ENCODE measurements at regions not wholly inside any gene's neighbourhood (a gene's known extent, or its start where the extent isn't known, plus 50 kb on each side); places are given as distances from the start of the nearest gene placed in this dataset.

DNA sequence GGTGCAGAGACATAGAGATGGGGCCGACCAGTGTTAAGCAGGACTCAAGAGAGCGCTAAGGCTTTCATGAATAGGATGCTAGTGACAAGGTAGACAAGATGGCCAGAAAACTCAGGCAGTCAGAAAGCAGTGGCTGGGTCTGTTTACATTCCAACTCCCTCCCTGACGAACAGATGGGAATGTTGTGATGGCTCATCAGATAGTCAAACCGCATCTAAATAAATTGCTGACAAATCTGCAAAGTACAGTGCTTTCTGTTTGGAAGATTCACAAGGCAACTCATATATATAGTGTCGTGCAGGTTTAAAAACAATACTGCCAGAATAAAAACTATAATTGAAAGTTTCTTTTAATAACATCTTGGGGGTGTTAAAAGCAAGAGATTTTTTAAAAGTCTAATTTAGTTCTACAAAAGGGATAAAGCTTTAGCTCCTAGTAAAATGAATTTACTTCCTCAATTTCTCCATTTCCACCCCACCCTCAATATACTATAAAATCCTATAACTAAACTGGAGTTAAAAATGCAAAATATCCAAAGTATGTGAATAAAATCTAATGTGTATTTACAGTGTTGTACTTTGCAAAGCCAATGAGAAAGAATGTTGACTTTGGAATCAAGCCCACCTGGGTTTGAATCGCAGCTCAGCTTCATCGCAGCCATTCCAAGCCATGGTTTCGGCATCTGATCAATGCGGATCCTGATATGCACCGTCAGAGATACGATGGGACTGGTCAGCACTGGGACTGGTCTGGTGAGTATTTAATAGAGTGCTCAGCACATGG, 247.3 kb upstream of the PDE10A start:
- DNase-seq = no peak

DNA sequence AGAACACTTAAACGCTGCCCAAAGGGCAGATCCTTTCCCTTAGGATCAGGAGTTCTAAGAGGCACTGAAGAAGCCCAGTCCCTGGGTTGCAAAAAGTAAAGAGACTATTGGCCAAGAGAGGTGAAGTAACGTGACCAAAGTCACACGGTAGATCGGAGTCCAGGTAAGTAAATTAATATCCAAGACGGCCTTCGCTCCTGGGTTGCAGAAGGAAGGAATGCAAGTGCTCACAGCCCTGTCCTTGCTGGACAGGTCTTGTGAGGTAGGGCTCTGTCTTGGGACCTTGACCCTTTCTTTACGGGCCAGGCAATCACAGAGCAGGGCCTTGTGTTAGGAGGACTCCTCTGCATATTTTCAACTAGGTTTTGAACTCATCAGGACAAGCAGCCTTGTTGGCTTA, 243.7 kb upstream of the PDE10A start:
- DNase-seq = no peak

DNA sequence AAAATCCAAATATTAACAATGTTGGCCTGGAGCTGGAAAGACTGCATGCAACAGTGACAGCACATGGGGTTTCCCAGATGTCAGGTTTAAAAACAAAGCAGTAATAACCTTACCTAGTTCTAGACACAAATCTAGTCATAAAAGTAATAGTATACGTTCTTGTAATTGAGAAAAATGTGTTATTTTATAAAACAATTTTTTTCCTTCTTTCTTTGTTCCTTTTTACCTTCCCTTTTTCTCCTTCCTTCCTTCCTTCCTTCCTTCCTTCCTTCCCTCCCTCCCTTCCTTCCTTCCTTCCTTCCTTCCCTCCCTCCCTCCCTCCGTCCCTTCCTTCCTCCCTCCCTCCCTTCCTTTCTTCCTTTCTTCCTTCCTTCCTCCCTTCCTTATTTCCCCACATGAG, 242.7 kb upstream of the PDE10A start:
- no peak for DNase-seq

DNA sequence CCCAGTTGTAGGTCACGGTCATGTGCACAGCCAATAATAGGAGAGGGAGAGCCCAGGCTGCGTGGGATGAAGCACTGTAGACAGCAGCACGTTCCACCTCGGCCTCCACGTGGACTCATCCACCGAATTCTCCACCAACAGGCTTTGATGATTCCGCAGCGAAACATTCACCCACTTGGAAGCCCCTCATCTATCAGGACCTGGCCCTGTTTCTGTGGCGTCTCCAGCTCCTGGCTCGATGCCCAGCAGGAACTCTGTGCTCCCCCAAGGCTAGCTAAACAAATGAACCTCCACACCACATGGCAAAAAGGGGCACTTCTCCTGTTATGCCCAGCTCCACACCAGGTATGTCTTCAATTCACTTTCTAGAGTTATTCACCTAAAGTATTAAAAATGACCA, 237.9 kb upstream of the PDE10A start:
- no peak for DNase-seq

DNA sequence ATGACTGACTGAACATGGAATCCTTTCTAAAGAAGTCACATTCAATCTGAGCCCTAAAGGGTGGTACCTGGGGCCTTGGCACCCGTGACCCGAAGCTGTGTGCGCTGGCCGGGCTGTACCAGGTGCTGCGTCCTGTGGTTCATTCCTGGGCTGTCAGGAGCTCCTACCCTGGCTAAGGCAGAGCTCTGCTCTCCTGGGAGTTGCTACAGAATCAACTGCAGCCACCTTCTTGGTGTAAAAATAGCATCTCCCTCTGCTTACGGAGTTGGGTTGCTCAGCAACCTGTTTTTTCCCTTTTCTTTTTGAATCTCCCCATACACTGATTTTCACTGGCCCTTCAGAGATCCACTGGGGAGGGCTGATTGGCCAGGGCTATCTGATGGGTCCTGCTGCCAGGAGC, 236.6 kb upstream of the PDE10A start:
- no peak for DNase-seq

DNA sequence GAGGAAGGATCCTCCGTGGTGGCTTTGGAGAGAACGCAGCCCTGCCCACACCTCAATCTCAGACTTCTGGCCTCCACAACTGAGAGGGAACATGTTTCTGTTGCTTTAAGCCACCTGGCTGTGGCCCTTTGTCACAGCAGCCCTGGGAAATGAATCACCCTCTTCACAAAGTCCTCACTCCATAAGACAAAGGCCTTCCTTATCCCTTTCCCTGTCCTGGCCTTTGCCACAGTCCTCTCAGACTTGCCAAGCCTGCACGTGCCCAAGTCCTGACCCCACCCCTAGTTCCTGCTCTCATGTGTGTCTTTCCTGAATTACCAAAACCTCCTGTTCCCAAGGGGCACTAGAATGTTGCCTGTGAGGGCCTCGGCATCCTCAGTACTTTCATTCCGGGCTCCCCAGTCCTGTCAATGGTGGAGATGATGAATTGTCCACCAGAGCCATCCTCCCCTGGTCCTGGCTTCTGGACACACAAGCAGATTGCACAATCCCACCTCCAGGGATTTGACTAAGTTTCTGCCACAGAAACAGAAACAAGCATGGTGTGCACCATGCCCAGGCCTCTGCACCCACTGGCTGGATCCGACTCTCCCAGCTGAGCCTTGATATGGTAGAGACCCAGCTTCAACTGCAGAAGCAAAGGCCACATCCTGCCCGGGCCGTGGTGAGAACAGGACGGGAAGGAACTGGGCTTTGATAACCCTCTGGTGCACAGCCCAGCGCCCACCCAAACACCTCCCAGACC, 232.6 kb upstream of the PDE10A start:
- DNase-seq = no peak

DNA sequence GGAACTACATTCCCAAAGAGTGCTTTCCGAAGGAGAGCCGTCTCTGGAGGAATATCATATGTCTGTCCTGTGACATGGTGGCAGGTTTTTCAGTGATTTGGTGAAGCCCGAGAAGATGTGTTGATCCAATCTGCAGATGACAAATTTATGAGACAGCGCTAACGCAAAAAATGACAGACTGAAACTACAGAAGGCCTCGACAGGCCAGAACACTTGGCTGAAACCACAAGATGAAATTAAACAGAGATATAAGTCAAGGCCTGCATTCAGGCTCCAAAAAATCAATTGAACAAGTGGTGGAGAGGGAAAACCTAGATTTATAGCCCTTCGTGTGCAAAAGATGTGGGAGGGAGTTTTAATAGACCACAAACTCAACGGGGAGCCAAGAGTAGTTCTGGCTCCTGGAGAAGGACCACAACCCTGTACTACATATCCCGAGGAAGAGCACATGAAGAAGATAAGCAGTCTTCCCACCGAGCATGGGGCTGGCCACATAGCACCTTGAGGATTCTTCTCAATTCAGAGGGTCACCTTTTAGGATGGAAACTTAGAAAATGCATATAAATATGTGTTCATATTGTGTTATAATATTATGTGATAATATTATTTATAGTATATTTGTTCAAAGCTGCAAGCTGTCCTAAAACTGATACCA, 231.3 kb upstream of the PDE10A start:
- no peak for DNase-seq

DNA sequence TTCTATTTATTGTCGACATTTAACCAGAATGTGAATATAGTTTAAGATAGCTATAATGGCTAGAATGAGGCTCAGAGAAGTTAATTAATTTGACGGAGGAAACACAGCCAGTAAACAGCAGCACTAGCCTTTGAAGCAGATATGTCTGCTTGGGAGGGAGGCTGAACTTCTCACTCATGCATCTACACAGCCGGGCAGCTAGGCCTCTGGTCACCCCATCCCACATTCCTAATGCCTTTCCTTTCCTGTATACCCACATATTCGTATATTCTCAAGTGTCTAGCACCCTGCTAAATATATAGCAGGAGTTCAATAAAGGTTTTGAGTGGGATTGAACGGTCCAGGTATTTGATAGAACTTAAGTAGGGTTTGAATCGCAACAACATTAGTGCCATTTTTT, 230.4 kb upstream of the PDE10A start:
- DNase-seq = no peak

DNA sequence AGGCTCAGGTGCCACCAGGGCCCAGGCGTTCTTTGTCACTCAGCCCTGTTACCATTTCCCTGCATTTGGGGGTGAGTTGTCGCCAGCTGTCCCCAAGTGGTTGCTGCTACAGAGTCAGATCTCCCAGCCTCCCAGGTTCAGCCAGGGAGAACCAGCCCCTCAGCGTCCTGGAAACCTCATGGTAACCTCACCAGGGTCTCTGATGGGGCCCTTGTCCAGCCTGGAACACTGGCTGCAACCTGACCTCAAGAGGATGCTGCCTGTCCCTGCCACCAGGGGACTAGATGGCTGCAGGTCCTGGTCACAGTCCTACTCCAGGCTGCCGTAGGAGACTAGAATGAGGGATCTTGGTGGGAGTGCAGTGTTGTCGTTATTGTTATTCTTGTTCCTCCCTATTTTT, 228.3 kb upstream of the PDE10A start:
- no peak for DNase-seq

DNA sequence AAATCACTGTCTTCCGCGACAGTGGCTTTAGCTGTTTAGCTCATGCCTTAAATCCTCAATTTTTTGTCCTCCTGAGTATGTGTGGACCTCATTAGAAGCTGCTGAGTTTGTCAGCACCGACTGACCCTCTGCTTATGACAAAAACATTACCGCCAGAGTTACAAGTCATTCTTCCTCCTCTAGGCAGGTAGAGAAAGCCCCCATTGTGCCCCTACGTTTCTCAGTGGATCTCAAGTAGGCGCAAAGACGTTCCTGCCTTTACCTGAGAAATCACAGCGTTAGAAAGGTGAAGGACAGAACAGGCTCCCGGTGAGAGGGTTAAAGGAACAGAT, 227.3 kb upstream of the PDE10A start:
- no peak for DNase-seq

DNA sequence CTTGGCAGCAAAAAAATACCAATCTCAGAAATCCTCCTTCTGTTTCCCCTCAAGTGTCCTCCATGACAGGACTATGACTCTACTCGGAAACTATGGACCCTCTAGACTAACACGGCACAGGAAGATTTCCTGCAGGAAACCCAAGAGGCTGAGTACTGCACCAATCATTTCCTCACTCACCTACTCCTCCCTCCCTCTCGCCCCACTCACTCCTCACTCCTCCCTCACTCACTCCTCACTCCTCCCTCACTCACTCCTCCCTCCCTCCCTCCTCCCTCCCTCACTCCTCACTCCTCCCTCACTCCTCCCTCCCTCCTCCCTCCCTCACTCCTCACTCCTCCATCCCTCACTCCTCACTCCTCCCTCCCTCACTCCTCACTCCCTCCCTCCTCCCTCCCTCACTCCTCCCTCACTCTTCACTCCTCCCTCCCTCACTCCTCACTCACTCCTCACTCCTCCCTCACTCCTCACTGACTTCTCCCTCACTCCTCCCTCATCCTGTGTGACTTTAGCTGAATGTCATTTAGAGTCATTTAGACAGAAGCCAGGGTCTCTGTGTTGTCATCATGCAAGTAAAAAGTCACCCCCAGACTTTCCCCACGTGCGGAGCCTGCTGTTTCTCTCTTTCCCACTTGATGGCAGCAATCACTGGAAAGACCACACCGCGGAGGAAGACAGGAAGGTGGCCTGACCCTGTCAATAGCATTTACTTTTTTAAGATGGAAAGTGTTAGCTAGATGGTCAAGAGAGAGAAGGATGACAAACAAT, 226.8 kb upstream of the PDE10A start:
- peak; percentile 45 for DNase-seq

DNA sequence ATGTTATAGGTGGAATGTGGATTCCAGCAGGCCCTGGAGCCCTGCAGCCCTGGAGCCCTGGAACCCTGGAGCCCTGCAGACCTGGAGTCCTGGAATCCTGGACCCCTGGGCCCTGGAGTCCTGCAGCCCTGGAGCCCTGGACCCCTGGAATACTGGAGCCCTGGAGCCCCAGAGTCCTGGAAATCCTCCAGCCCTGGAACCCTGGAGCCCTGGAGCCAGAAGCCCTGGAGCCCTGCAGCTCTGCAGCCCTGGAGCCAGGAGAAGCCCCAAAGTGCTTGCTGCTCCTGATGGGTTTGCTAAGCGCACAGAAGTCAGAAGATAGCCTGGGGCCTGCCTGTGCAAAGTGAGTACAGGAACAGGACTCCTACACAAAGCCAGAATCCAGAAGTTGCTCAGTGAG, 223.1 kb upstream of the PDE10A start:
- DNase-seq = no peak

DNA sequence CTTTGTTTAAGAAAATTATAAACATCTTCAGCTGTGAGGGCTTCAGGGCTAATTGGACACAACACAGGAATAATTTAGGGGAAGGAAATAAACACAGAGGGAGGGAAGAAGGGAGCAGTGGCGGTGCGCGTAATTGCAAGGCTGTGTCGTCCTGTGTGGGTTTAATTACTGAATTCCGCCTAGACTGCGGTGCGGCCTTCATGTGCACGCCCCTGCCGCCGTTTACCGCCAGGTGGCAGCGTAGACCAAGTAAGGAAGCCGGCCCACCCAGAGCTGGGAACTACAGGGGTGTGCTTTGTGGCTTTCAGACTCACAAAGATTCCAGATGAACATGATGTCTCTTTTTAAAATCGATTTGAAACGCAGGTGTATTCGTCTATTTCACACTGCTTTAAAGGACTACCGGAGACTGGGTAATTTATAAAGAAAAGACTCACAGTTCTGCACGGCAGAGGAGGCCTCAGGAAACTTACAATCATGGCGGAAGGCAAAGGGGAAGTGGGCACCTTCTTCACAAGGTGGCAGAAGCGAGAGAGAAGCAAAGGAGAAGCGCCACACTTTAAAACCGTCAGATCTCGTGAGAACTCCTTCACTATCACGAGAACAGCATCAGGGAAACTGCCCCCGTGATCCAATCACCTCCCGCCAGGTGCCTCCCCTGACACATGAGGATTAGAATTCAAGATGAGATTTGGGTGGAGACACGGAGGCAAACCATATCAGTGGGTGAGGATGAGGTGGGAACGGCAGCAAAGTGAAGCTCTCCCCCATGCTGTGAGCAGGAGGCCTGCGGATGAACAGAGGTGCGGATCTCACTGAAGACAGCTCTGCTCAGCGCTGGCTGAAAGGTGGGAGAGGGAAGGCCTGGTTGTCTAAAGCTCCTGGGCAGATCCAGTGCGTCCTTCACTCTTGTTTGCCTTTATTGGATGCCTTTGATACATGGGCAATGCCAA, 222.0 kb upstream of the PDE10A start:
- DNase-seq = peak; percentile 57

DNA sequence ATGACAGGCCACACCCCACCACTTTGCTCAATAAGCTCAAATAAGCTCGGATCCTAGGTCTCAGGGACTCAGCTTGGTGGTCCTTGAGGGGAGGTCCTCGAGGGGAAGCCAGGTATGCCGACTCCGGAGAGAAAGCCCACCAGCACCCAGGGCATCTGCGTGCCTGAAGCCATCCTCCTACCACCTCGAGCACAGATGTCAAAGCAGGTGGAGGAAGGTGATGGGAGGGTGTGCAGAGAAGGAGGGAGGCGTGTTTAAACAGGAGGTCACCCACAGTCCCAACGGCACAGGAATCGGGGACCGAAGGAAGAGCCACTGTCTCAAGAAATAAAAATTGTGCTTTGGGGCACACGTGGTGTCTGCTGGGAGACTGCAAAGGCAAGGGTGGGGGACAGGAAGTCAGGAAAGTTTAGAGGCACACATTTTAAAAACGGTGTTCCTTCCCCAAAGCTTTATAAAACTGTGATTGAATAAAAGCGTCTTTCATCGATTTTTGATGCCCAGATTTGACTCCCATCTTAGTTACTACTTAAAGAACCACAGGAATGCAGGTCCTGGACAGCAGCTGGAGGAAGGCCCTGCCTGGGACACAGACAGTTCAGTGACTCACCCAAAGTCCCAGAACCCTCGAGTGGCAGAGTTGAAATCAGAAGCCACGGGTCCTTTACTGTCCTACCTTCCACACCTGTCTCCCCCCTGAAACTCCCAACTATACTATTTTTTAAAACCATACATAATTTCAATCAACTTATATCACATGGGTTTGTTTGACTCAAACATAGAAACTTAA, 221.0 kb upstream of the PDE10A start:
- no peak for DNase-seq

DNA sequence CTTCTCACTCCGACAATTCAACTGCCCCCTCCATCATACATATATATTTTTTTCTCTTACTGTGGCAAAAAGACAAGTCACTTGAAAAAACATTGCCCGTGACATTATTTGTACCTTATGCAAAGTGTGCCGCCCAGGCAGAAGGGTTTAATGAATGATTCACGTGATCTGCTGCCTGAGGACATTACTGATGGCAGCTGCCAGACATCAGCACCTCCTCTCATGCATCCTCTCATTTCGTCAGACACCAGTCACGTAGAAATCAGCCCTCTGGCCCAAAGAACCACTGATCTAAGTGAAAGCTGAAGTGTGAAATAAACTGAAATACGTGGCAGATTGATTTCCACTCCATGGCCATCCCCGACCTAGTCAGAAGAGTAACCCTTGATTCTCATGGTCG, 218.8 kb upstream of the PDE10A start:
- no peak for DNase-seq

DNA sequence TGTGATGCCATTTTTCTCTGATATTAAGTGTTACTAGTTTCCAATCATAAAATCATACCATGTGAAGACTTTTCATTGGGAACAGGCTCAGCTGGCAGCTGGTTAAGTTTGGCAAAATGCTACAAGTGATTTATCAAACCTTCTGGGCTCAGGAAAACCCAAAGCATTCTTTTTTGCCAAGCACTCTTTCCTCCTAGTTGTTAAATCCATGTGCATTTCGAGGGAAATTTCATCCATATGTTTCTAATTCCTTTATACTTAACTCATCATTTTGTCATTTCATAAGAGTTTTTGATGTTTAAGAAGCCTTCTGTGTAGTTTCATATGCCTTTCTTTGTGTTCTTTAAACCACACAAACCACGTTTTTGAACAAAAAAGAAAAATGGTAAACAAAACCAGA, 217.6 kb upstream of the PDE10A start:
- DNase-seq = no peak

DNA sequence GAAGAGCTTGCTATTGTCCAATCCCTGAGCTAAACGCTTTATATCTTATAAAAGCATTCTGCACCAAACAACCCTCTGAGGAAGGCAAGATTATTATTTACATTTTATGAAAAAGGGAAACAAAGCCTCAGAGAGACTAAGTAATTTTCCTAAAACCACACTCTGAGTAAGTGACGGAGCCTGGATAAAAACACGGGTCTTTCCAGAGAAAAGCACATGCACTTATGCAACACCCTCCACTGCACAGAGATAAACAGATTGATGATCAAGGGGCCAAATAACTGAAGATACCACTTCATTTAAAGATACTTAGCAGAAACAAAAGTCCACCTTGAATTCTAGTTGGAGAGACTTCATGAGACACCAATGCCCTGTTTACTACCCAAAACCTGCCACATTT, 214.7 kb upstream of the PDE10A start:
- DNase-seq = no peak

DNA sequence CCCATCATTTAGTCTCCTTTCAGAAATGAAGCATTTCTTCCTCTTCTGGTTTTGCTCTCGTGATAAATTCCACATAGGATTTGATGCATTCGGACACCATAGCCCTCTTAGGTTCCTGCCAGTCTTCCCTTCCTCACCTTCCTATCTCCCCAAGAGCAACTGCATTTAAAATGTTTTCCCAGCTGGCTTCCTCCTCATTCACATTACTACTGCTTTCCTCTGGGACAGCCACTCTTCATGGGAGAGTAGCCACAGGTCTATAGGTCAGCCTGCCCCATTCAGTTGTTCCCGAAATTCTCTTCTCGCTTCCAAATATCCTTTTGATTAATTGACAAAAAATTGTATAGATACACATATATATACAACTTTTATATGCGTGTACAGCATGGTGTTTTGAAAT, 214.2 kb upstream of the PDE10A start:
- DNase-seq = no peak

DNA sequence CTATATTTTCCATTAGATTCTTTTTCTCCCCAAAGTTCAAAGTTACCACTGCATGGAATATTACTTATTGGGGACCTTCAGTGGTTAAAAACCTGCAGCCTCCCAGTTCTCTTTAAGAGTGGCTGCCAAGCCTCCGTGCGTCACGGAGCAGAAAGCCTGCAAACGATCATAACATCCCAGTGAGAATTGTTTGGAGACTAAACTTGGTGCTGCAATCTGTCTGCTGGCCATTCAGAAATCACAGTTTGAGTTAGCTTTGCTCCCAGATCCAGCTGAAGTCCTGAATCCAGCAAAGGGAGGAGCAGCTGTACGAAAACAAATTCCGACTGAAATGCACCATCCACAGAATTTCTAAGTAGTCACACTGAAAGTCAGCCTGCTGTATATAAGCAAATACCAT, 213.5 kb upstream of the PDE10A start:
- no peak for DNase-seq

DNA sequence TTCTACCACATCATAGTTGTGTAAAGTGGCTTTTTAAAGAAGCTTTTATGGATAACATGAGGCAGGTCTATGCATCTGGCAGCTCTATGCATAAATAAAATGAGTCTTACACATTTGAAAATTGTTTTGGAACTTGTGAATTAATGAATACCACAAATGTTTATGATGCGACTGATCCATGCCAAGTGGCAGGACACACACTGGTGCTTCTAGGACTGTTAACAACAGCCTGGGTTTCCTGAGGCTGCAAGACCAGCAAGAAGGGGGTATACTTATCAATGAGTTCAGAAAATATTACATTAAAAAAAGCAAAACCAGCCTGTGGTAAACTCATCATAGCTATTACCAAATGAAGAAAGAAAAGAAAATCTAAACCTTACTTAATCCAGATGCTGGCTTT, 212.9 kb upstream of the PDE10A start:
- no peak for DNase-seq

DNA sequence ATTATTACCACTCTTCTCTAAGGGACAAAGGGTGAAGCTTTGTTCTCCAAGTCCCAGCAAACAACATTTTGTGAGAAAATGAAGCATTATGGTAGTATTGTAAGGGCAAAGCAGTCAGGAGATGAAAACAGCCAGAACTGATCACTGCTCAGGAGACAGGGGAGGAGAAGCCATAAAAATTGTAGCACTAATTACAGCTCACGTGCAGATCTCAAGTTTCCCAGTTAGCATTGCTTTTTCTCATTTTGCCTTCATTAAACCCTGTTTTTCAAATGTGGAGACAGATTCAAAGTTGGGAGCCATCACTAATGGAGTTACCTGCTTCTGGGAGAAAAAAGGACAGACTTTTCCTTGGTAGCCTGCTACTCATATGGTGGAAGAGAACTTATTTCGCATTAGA, 210.9 kb upstream of the PDE10A start:
- DNase-seq = no peak

Data from right kidney (tissue), 1 donor.